Heart left ventricle (tissue), 16 donors: ENCODE measurements at regions not wholly inside any gene's neighbourhood (a gene's known extent, or its start where the extent isn't known, plus 50 kb on each side); places are given as distances from the start of the nearest gene placed in this dataset.

Source experiments
- ATAC-seq, 4 donors: fragments of 200-7000 bp; cut with Tn5 transposase; one replicate each; pipeline ENCODE4 v1.9.1; 2020 to 2022; ENCODE audit warnings: moderate library complexity in 4 of 4, mild to moderate bottlenecking in 3 of 4, moderate number of reproducible peaks in 1 of 4
- DNase-seq, 5 donors: peaks; one replicate each; pipeline ENCODE4 v3.0.0-alpha.2; 2020
- H3K27ac ChIP-seq, 12 donors: fragments of 200-600 bp; sonication (generic) in 4 of 12; one replicate each; pipeline versions ENCODE4 v1.5.0 to v1.8.0; 2016 to 2022; ENCODE audit warnings: mild to moderate bottlenecking in 2 of 12
- H3K27me3 ChIP-seq, 9 donors: fragments of 200-600 bp; sonication (generic) in 2 of 9; one replicate each; pipeline versions ENCODE4 v1.5.1 to v1.8.0; 2016 to 2022; ENCODE audit warnings: mild to moderate bottlenecking in 3 of 9
- H3K36me3 ChIP-seq, 9 donors: fragments of 200-600 bp; sonication (generic) in 2 of 9; one replicate each; pipeline versions ENCODE4 v1.5.0 to v1.8.0; 2018 to 2022; ENCODE audit warnings: mild to moderate bottlenecking in 2 of 9
- H3K4me1 ChIP-seq, 12 donors: fragments of 200-600 bp; sonication (generic) in 4 of 12; one replicate each; pipeline versions ENCODE4 v1.5.0 to v1.8.0; 2016 to 2022; ENCODE audit warnings: mild to moderate bottlenecking in 3 of 12
- H3K4me3 ChIP-seq, 12 donors: fragments of 200-600 bp; sonication (generic) in 4 of 12; one replicate each; pipeline versions ENCODE4 v1.5.0 to v1.8.0; 2017 to 2022; ENCODE audit warnings: mild to moderate bottlenecking in 9 of 12, moderate library complexity in 4 of 12
- H3K9me3 ChIP-seq, 12 donors: fragments of 200-600 bp; sonication (generic) in 4 of 12; one replicate each; pipeline versions ENCODE4 v1.5.0 to v1.8.0; 2016 to 2022; ENCODE audit warnings: mild to moderate bottlenecking in 1 of 12
- POLR2A ChIP-seq, 2 donors: fragments of 450-650 bp; IDR thresholded peaks; one replicate each; pipeline ENCODE4 v1.6.1; 2017; ENCODE audit warnings: antibody characterized with exemption in 2 of 2, mild to moderate bottlenecking in 2 of 2, moderate library complexity in 2 of 2
- WGBS, 4 donors: extraction: QIAGEN DNeasy Blood & Tissue Kit in 2 of 4; methylation state at CpG; one replicate each; pipeline versions ENCODE4 v1.1.5 to v1.1.7; 2013 to 2018; 5-methylcytosine and 5-hydroxymethylcytosine counted together
- intact Hi-C, 10 donors: fragments of 100-400 bp; cut with DNase I; formaldehyde crosslinking; loops; one replicate each; pipeline versions ENCODE4 v1.11.1 to v1.14.2; 2022
- TF ChIP-seq, protein P1 (sequence below), 12 donors: fragments of 200-600 bp; sonication (generic) in 4 of 12; IDR thresholded peaks; one replicate each; pipeline versions ENCODE4 v1.5.0 to v1.8.0; 2018 to 2022; ENCODE audit warnings: antibody characterized with exemption in 12 of 12, mild to moderate bottlenecking in 5 of 12
- donor health status: ischemic (EF 13 %, LVEDD 7.1; RV severe dilation, severe dysfunction).
- donor health status: healthy with polysubstance abuse.
- donor health status: DM: no; HTN: yes; CAD: no.
- donor health status: DM: no; HTN: no; CAD: no.
- donor health status: ischemic (EF 25% LVEDD 6.9; RV normal size, moderate dysfunction).
- donor health status: ischemic (EF 25% LVEDD 5.7; RV mildly dilated, moderate dysfunction).
- donor health status: healthy.
- donor health status: DM: yes; HTN: yes; CAD: no.
- donor health status: ischemic (EF 35%, LVEDD 5.7; RV mildly dilated, moderate dysfunction).
- donor health status: nonischemic (EF 11% LVEDD 7.7; RV severe dilation, severe dysfunction).
- donor health status: DM: yes; HTN: yes; CAD: no.
- donor health status: PGD.
- donor health status: ischemic (EF 29% LVEDD 5.4; RV normal size, mild dysfunction).
- donor health status: nonischemic (EF 23%, LVEDD 6.1; RV moderate dilation, normal function).

GRCh38 chr6:113078791-113079190, 731.7 kb downstream of the RFPL4B start:
- H3K27ac ChIP-seq, result no peak overlapping the region
- TF ChIP-seq, protein P1, sequence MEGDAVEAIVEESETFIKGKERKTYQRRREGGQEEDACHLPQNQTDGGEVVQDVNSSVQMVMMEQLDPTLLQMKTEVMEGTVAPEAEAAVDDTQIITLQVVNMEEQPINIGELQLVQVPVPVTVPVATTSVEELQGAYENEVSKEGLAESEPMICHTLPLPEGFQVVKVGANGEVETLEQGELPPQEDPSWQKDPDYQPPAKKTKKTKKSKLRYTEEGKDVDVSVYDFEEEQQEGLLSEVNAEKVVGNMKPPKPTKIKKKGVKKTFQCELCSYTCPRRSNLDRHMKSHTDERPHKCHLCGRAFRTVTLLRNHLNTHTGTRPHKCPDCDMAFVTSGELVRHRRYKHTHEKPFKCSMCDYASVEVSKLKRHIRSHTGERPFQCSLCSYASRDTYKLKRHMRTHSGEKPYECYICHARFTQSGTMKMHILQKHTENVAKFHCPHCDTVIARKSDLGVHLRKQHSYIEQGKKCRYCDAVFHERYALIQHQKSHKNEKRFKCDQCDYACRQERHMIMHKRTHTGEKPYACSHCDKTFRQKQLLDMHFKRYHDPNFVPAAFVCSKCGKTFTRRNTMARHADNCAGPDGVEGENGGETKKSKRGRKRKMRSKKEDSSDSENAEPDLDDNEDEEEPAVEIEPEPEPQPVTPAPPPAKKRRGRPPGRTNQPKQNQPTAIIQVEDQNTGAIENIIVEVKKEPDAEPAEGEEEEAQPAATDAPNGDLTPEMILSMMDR (IDR thresholded peaks at IDR 0.05), result no peak
- no peak for TF ChIP-seq POLR2A (IDR thresholded peaks at IDR 0.05)
- no peaks in the 10 kb centered on the region for H3K27me3 ChIP-seq
- H3K4me1 ChIP-seq, result no peaks in the 10 kb centered on the region
- no peak overlapping the region for H3K4me3 ChIP-seq
- no peak for ATAC-seq
- H3K9me3 ChIP-seq, result peaks cover 0 to 5% (median 0%) of the 10 kb centered on the region in 12 donors
- intact Hi-C loops, result no loop called here
- H3K36me3 ChIP-seq, result no peaks in the 10 kb centered on the region
- WGBS, 4 donors, result 64 to 68% (median 67%) methylated on average over 4 of the region's 4 CpGs
- DNase-seq, result no peak

DNA sequence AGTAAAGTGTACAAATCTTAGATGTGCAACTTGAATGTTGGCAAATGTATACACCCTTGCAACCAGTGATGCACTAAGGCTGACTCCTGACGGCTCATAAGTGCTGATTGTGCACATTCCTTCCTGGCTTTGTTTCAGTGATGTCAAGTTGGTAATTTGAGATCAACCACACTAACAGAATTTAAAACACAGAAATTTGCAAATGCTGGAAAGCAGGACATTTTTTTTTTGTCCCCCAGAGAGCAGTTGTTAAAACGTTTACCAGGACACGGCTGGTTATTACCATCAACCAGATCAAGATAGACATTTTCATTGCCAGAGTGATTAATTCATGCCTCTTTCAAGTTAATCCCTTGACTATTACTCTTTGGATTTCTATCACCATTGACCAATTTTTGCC, 735.6 kb downstream of the RFPL4B start:
- Histone ChIP-seq H3K27me3 (no peaks in the 10 kb centered on the region), H3K9me3 (no peaks in the 10 kb centered on the region), H3K36me3 (no peaks in the 10 kb centered on the region), H3K4me3 (no peak overlapping the region), H3K27ac (no peak overlapping the region), H3K4me1 (no peaks in the 10 kb centered on the region)
- DNase-seq (no peak), ATAC-seq (no peak)
- 34 to 53% (median 41%) methylated on average over 3 of the region's 3 CpGs for WGBS, 4 donors
- intact Hi-C loops, result no loop called here
- TF ChIP-seq POLR2A (IDR thresholded peaks at IDR 0.05), result no peak
- TF ChIP-seq, protein P1 (IDR thresholded peaks at IDR 0.05), result no peak

DNA sequence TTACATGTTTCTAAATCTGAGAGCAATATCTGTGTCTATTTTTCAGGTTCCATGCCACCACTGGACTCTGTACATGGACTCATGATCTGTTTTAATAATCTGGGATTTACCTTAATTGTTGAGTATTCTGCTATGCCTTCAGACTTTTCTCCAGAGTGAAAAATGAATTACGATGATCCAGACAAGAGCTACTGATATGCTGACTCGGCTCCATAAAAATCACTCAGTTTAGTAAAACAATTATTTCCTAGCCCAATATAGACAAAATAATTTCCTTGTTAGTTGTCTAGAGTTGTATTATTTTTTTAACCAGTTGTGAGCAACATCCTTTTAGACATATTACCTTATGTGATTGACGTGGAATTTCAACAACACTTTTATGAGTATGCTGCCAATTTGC, 736.8 kb downstream of the RFPL4B start:
- intact Hi-C loops, result no loop called here
- 95 to 98% (median 96%) methylated on average over 3 of the region's 3 CpGs for WGBS, 4 donors
- ATAC-seq, result no peak

GRCh38 chr6:113089056-113089455, 741.9 kb downstream of the RFPL4B start:
- no peak overlapping the region for H3K4me3 ChIP-seq
- no peak for ATAC-seq
- WGBS, 4 donors, result 79 to 90% (median 85%) methylated on average over 8 of the region's 8 CpGs
- intact Hi-C loops, result no loop called here
- H3K27me3 ChIP-seq, result no peaks in the 10 kb centered on the region
- H3K27ac ChIP-seq, result no peak overlapping the region
- no peaks in the 10 kb centered on the region for H3K36me3 ChIP-seq
- TF ChIP-seq POLR2A (IDR thresholded peaks at IDR 0.05), result no peak
- TF ChIP-seq, protein P1 (IDR thresholded peaks at IDR 0.05), result no peak
- H3K4me1 ChIP-seq, result no peaks in the 10 kb centered on the region
- no peak for DNase-seq
- H3K9me3 ChIP-seq, result no peaks in the 10 kb centered on the region

More for the DNA sequence above, 736.8 kb downstream of the RFPL4B start:
- no peaks in the 10 kb centered on the region for H3K9me3 ChIP-seq
- H3K4me1 ChIP-seq, result no peaks in the 10 kb centered on the region
- no peaks in the 10 kb centered on the region for H3K27me3 ChIP-seq
- no peaks in the 10 kb centered on the region for H3K36me3 ChIP-seq
- H3K4me3 ChIP-seq, result no peak overlapping the region
- TF ChIP-seq POLR2A (IDR thresholded peaks at IDR 0.05), result no peak
- TF ChIP-seq, protein P1 (IDR thresholded peaks at IDR 0.05), result no peak
- no peak for DNase-seq
- no peak overlapping the region for H3K27ac ChIP-seq
